ENCODE measurements at regions not wholly inside any gene's neighbourhood (a gene's known extent, or its start where the extent isn't known, plus 50 kb on each side); places are given as distances from the start of the nearest gene placed in this dataset.

DNA sequence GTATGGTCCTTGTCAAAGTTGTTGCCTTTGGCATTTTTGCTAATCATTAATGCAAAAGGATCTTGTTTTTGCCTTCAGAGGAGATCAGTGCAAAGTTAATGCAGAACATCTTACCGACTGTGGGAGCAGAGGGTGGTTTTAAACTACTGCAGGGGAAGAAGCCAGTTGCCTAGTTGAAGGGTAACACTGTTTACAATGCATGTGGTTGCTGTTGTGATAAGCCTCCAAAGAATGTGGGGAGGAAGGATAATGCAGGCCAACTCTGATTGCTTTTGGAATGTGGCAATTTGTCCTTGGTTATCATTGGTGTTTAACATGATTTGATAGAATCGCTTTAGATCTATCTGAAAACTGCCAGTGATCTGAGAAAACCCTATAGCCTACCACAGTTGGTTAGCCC, 204.3 kb upstream of the TLL1 start:
- DNase-seq (ENCODE audit: low read depth), result no peak

- DNase-seq (ENCODE audit: low read depth), result no peak
Measured at GRCh38 chr4:165677081-165677480, 196.0 kb upstream of the TLL1 start.

- DNase-seq (ENCODE audit: low read depth), result no peak
Measured at GRCh38 chr4:165678236-165678935, 194.7 kb upstream of the TLL1 start.

GRCh38 chr4:165678936-165679325, 194.1 kb upstream of the TLL1 start:
- DNase-seq (ENCODE audit: low read depth), result no peak

GRCh38 chr4:165680821-165681220, 192.2 kb upstream of the TLL1 start:
- DNase-seq (ENCODE audit: low read depth), result no peak

GRCh38 chr4:165682611-165683010, 190.4 kb upstream of the TLL1 start:
- no peak for DNase-seq (ENCODE audit: low read depth)

- DNase-seq (ENCODE audit: low read depth), result peak; percentile 56
Measured at GRCh38 chr4:165684177-165684805, 188.7 kb upstream of the TLL1 start.

- DNase-seq (ENCODE audit: low read depth), result no peak
Measured at GRCh38 chr4:165686756-165687155, 186.3 kb upstream of the TLL1 start.

- DNase-seq (ENCODE audit: low read depth), result no peak
Measured at GRCh38 chr4:165689159-165689558, 183.9 kb upstream of the TLL1 start.

DNA sequence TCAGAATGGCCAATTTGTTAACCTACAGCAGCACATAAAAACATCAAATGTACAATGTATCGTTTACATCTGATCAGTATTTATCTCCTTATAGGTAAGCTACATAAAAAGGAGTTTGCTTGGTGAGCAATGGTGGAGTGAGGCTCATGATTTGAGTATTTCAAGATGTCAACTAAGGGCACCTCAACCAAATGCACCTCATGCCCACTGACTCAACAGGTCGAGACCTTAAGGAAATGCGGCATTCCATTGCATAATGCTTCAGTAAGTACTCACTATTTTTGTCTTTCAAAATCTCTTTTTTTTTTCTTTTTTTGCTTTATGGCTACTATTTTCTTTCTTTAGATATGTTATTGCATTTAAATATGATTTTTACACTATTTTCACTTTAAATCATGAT, 181.0 kb upstream of the TLL1 start:
- no peak for DNase-seq (ENCODE audit: low read depth)

DNA sequence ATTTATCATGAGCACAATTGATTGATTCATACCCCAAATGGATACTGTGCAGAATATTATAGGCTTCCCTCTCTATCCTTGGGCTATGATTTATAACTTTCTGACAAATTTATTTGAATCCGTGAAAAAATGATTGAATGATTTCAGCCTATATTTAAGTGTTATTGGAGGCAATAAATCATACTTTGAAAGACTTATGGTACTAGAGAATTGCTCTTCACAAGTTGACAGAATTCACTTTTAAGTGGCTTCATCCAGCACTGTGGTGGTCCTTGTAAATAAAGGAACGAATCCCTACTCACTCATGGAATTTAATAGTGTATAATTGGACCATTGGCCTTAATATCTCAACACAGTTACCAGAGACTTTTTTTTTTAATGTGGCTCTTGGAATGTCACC, 174.8 kb upstream of the TLL1 start:
- DNase-seq (ENCODE audit: low read depth), result no peak

DNA sequence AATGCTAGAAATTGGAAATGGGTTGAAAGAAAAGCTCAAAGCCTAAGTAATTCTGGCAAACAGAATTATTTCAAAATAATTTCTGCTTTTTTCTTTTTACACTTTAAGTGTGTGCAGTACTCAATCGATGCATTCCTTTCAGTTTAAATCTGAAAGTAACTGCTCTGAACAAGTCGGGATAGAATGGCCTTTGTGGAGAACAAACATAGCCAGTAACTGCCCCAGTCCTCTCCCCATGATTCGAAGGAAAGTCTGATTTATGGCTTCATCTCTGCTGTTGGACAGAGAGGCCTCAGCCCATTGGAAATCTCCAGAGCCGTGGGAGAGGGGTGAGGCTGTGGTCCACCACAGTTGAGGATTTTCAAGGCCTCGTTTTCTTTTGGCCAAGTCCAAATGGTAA, 174.0 kb upstream of the TLL1 start:
- no peak for DNase-seq (ENCODE audit: low read depth)

DNA sequence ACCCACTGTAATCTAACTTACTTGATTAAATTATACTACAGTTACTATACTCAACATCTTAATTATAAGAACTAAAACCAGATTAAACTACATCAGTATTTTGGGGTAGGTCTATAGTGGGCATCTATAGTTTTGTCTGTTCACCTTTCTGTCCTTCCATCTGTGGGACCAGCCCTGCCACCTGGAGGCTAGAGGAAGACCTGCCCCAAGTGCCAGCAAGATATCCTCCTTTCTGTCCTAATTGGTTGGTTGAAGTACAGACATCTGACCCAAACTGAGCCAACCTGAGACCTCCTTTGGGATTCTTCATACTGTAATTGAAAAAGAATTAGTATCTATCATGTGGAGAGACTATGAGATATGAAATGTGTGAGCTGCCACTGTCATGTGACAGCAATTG, 172.2 kb upstream of the TLL1 start:
- DNase-seq (ENCODE audit: low read depth), result no peak

DNA sequence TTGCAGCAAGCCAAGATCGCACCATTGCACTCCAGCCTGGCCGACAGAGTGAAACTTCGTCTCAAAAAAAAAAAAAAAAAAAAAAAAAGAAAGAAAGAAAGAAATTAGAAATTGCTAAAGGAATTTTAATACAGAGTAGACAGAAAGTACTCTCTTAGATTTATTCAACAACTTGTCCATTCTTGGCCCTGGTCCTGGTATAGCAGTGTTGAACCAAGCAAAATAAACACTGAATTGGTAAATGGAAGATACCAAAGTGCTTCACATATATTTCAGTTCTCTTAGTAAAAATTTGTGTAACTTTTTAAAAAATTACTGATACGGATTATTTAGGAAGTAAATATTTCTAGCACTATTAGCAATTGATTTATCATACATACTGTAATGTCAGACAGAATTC, 165.9 kb upstream of the TLL1 start:
- DNase-seq (ENCODE audit: low read depth), result no peak

DNA sequence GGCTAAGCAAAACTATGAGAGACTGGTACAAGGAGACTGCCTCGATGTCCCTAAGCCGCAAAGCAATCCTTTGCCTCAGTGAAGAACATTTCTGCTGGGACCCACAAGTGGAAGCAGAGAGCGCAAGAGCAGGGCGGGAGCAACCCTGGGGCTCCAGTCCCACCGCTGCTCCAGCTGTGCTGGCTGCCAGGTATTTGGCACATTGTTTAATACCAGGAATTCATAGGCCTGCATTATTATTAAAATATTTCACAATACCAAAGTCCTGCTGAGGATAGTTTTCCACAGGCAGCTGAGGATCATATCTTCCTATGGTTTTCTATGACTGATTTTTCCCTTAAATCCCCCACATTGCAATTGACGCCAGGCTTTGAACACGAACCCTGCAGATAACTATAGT, 163.5 kb upstream of the TLL1 start:
- DNase-seq (ENCODE audit: low read depth), result no peak

GRCh38 chr4:165709973-165710526, 163.0 kb upstream of the TLL1 start:
- no peak for DNase-seq (ENCODE audit: low read depth)

- DNase-seq (ENCODE audit: low read depth), result peak; percentile 22
Measured at GRCh38 chr4:165711436-165711835, 161.6 kb upstream of the TLL1 start.

GRCh38 chr4:165711912-165712311, 161.1 kb upstream of the TLL1 start:
- DNase-seq (ENCODE audit: low read depth), result no peak

- DNase-seq (ENCODE audit: low read depth), result no peak
Measured at GRCh38 chr4:165714650-165715049, 158.4 kb upstream of the TLL1 start.

- DNase-seq (ENCODE audit: low read depth), result no peak
Measured at GRCh38 chr4:165715211-165715610, 157.8 kb upstream of the TLL1 start.

DNA sequence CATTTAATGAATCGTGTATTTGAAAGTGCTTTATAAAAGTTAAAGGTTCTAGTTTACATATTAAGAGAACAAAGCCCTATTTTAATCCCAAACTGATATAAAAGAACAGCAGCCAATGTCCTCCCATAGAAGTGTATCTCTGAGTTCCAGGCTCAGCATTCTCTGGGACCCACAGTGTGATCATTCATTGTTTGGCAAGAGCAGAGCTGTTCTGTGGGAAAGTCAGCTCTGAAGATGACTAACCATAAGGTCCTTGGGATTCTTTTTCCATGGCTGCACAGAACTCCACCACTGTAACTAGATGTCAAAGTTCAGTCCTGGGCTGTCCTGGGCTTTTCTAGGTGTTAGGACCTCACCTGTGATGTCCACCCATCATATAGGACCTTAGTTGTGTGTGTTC, 157.0 kb upstream of the TLL1 start:
- no peak for DNase-seq (ENCODE audit: low read depth)

DNA sequence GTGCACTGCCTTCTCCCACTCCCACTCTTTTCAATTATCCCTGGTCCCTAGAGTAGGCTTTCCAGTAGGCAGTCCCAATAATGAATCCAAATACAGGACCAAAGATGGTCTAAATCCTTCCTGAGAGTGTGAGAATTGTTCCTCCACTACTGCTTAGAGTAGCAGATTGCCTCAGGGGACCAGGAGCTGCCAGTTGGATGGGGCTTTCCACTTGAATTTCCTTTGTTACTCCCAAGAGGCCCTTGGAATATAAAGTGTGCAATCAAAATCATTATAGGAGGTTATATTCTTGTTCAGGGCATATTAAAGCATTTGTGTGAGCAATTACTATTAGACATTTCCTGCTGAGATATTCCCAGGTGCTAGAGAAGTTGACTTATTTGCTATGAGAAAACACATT, 156.6 kb upstream of the TLL1 start:
- no peak for DNase-seq (ENCODE audit: low read depth)

DNA sequence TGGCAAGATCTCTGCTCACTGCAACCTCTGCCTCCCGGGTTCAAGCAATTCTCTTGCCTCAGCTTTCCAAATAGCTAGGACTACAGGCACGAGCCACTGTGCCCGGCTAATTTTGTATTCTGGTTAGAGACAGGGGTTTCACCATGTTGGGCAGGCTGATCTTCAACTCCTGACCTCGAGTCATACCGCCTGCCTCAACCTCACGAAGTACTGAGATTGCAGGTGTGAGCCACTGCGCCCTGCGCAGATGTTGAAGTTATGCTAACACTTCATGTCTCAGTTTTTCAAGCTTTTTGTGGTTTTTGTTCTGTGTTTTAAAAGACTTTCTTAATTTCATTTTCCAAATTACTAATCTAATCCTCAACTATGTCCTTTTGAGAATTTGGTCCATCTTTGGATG, 154.4 kb upstream of the TLL1 start:
- DNase-seq (ENCODE audit: low read depth), result no peak

All from fibroblast of the conjunctiva (primary cell).